Heart left ventricle (tissue), 16 donors: ENCODE measurements at regions not wholly inside any gene's neighbourhood (a gene's known extent, or its start where the extent isn't known, plus 50 kb on each side); places are given as distances from the start of the nearest gene placed in this dataset.

Experiments
- ATAC-seq, 4 donors: fragments of 200-7000 bp; cut with Tn5 transposase; one replicate each; pipeline ENCODE4 v1.9.1; 2020 to 2022; ENCODE audit warnings: moderate library complexity in 4 of 4, mild to moderate bottlenecking in 3 of 4, moderate number of reproducible peaks in 1 of 4
- DNase-seq, 5 donors: peaks; one replicate each; pipeline ENCODE4 v3.0.0-alpha.2; 2020
- H3K27ac ChIP-seq, 12 donors: fragments of 200-600 bp; sonication (generic) in 4 of 12; one replicate each; pipeline versions ENCODE4 v1.5.0 to v1.8.0; 2016 to 2022; ENCODE audit warnings: mild to moderate bottlenecking in 2 of 12
- H3K27me3 ChIP-seq, 9 donors: fragments of 200-600 bp; sonication (generic) in 2 of 9; one replicate each; pipeline versions ENCODE4 v1.5.1 to v1.8.0; 2016 to 2022; ENCODE audit warnings: mild to moderate bottlenecking in 3 of 9
- H3K36me3 ChIP-seq, 9 donors: fragments of 200-600 bp; sonication (generic) in 2 of 9; one replicate each; pipeline versions ENCODE4 v1.5.0 to v1.8.0; 2018 to 2022; ENCODE audit warnings: mild to moderate bottlenecking in 2 of 9
- H3K4me1 ChIP-seq, 12 donors: fragments of 200-600 bp; sonication (generic) in 4 of 12; one replicate each; pipeline versions ENCODE4 v1.5.0 to v1.8.0; 2016 to 2022; ENCODE audit warnings: mild to moderate bottlenecking in 3 of 12
- H3K4me3 ChIP-seq, 12 donors: fragments of 200-600 bp; sonication (generic) in 4 of 12; one replicate each; pipeline versions ENCODE4 v1.5.0 to v1.8.0; 2017 to 2022; ENCODE audit warnings: mild to moderate bottlenecking in 9 of 12, moderate library complexity in 4 of 12
- H3K9me3 ChIP-seq, 12 donors: fragments of 200-600 bp; sonication (generic) in 4 of 12; one replicate each; pipeline versions ENCODE4 v1.5.0 to v1.8.0; 2016 to 2022; ENCODE audit warnings: mild to moderate bottlenecking in 1 of 12
- POLR2A ChIP-seq, 2 donors: fragments of 450-650 bp; IDR thresholded peaks; one replicate each; pipeline ENCODE4 v1.6.1; 2017; ENCODE audit warnings: antibody characterized with exemption in 2 of 2, mild to moderate bottlenecking in 2 of 2, moderate library complexity in 2 of 2
- WGBS, 4 donors: extraction: QIAGEN DNeasy Blood & Tissue Kit in 2 of 4; methylation state at CpG; one replicate each; pipeline versions ENCODE4 v1.1.5 to v1.1.7; 2013 to 2018; 5-methylcytosine and 5-hydroxymethylcytosine counted together
- intact Hi-C, 10 donors: fragments of 100-400 bp; cut with DNase I; formaldehyde crosslinking; loops; one replicate each; pipeline versions ENCODE4 v1.11.1 to v1.14.2; 2022
- TF ChIP-seq, protein P1 (sequence below), 12 donors: fragments of 200-600 bp; sonication (generic) in 4 of 12; IDR thresholded peaks; one replicate each; pipeline versions ENCODE4 v1.5.0 to v1.8.0; 2018 to 2022; ENCODE audit warnings: antibody characterized with exemption in 12 of 12, mild to moderate bottlenecking in 5 of 12
- donor health status: ischemic (EF 13 %, LVEDD 7.1; RV severe dilation, severe dysfunction).
- donor health status: healthy with polysubstance abuse.
- donor health status: DM: no; HTN: yes; CAD: no.
- donor health status: DM: no; HTN: no; CAD: no.
- donor health status: ischemic (EF 25% LVEDD 6.9; RV normal size, moderate dysfunction).
- donor health status: ischemic (EF 25% LVEDD 5.7; RV mildly dilated, moderate dysfunction).
- donor health status: healthy.
- donor health status: DM: yes; HTN: yes; CAD: no.
- donor health status: ischemic (EF 35%, LVEDD 5.7; RV mildly dilated, moderate dysfunction).
- donor health status: nonischemic (EF 11% LVEDD 7.7; RV severe dilation, severe dysfunction).
- donor health status: DM: yes; HTN: yes; CAD: no.
- donor health status: PGD.
- donor health status: ischemic (EF 29% LVEDD 5.4; RV normal size, mild dysfunction).
- donor health status: nonischemic (EF 23%, LVEDD 6.1; RV moderate dilation, normal function).

DNA sequence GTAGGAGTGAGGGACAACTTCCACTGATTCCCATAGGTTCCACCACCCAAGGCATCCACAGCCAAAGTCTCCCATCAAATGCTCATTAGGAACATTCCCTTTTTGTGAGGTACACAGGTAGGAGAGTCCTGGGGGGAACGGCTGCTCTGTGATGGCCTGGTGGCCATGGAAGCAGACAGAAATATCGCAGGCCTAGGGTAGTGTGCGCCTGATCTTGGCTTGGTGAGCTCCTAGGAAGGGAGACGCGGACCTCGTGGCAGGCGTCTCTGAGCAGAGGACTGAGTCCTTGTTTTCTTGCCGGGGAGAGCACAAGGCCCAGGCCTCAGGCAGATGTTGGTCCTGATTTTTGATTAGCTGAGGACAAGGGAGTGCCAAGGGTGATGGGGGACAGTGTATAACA is 99.5 kb downstream of the SNRPN start:
- intact Hi-C loops: loop anchor here in 1 of 10 donors (5.0 kb wide), 1 partner anchor 33 kb away; no protein-coding TSS in a partner anchor
- no peaks in the 10 kb centered on the region for H3K27me3 ChIP-seq
- 93 to 97% (median 95%) methylated on average over 8 of the region's 8 CpGs for WGBS, 4 donors
- DNase-seq: no peak
- no peak overlapping the region for H3K4me3 ChIP-seq
- peaks cover 31 to 100% (median 79%) of the 10 kb centered on the region in 9 donors for H3K36me3 ChIP-seq
- TF ChIP-seq POLR2A (IDR thresholded peaks at IDR 0.05): no peak
- ATAC-seq: no peak
- no peaks in the 10 kb centered on the region for H3K4me1 ChIP-seq
- H3K9me3 ChIP-seq: peaks cover 8 to 100% (median 98%) of the 10 kb centered on the region in 12 donors
- H3K27ac ChIP-seq: no peak overlapping the region

DNA sequence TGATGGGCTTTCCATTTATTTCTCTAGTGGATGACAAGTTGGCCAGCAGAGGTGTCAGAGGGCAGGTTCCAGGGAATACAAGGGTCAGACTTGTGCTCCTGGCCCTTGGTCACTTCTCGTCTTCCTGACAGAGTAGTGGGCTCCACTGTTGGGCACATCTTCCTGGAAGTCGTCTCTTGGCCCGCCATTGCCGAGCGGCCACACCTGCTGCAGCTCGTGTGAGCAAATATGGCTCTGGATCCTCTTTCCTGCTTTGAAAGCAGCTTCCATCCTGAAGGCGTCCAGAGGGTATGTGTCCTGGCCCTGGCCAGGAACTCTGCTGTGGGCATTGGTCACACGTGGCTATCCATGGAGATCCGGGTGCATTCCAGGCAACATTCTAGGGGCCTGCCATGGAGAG is 100.2 kb downstream of the SNRPN start:
- 87 to 92% (median 89%) methylated on average over 9 of the region's 9 CpGs for WGBS, 4 donors
- Histone ChIP-seq H3K4me3 (no peak overlapping the region), H3K27me3 (no peaks in the 10 kb centered on the region), H3K4me1 (no peaks in the 10 kb centered on the region), H3K9me3 (peaks cover 9 to 100% (median 98%) of the 10 kb centered on the region in 12 donors), H3K36me3 (peaks cover 30 to 100% (median 83%) of the 10 kb centered on the region in 9 donors), H3K27ac (no peak overlapping the region)
- TF ChIP-seq, protein P1, sequence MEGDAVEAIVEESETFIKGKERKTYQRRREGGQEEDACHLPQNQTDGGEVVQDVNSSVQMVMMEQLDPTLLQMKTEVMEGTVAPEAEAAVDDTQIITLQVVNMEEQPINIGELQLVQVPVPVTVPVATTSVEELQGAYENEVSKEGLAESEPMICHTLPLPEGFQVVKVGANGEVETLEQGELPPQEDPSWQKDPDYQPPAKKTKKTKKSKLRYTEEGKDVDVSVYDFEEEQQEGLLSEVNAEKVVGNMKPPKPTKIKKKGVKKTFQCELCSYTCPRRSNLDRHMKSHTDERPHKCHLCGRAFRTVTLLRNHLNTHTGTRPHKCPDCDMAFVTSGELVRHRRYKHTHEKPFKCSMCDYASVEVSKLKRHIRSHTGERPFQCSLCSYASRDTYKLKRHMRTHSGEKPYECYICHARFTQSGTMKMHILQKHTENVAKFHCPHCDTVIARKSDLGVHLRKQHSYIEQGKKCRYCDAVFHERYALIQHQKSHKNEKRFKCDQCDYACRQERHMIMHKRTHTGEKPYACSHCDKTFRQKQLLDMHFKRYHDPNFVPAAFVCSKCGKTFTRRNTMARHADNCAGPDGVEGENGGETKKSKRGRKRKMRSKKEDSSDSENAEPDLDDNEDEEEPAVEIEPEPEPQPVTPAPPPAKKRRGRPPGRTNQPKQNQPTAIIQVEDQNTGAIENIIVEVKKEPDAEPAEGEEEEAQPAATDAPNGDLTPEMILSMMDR (IDR thresholded peaks at IDR 0.05): no peak
- no peak for TF ChIP-seq POLR2A (IDR thresholded peaks at IDR 0.05)
- ATAC-seq (no peak), DNase-seq (no peak)
- intact Hi-C loops: loop anchor here in 1 of 10 donors (5.0 kb wide), 1 partner anchor 32 kb away; no protein-coding TSS in a partner anchor

DNA sequence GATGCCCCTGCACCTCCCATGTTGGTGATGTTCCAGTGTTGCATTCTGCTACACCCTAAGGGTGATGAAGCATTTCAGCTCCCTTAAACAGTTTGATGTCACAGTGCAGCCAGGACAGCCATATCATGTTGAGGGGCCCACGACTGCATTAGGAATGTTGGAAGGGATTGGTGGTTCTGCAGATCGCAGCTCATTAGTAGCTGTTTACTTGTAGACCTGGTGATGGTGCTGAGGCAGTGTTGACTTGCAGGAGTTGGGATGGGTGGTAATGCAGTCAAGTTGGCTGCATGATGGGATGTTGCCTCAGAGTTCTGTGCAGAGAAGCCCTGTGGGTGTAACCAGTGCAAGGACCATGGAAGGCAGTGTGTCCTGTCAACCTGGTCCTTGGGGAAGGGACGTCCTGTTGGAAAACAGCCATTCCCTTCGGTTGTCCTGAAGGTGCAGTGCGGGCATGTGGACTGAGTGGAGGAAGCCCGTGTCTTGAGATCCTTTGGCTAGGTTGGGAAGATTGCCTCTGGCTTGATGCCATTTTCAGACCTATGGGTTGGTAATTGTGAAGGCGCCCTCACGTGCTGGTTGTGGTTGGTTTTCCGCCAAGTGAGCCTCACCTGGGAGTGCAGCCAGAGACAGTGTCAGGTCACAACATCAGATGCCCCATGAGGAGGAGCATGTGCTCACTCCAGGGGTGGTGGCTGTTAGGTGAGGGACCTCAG is 100.7 kb downstream of the SNRPN start:
- H3K27me3 ChIP-seq: no peaks in the 10 kb centered on the region
- intact Hi-C loops: no loop called here
- TF ChIP-seq POLR2A (IDR thresholded peaks at IDR 0.05): no peak
- TF ChIP-seq, protein P1 (IDR thresholded peaks at IDR 0.05): no peak
- H3K36me3 ChIP-seq: peaks cover 34 to 100% (median 89%) of the 10 kb centered on the region in 9 donors
- 80 to 91% (median 88%) methylated on average over 9 of the region's 9 CpGs for WGBS, 4 donors
- peaks cover 9 to 100% (median 99%) of the 10 kb centered on the region in 12 donors for H3K9me3 ChIP-seq
- no peak overlapping the region for H3K4me3 ChIP-seq
- no peak for ATAC-seq
- no peak overlapping the region for H3K27ac ChIP-seq
- H3K4me1 ChIP-seq: no peaks in the 10 kb centered on the region
- no peak for DNase-seq

DNA sequence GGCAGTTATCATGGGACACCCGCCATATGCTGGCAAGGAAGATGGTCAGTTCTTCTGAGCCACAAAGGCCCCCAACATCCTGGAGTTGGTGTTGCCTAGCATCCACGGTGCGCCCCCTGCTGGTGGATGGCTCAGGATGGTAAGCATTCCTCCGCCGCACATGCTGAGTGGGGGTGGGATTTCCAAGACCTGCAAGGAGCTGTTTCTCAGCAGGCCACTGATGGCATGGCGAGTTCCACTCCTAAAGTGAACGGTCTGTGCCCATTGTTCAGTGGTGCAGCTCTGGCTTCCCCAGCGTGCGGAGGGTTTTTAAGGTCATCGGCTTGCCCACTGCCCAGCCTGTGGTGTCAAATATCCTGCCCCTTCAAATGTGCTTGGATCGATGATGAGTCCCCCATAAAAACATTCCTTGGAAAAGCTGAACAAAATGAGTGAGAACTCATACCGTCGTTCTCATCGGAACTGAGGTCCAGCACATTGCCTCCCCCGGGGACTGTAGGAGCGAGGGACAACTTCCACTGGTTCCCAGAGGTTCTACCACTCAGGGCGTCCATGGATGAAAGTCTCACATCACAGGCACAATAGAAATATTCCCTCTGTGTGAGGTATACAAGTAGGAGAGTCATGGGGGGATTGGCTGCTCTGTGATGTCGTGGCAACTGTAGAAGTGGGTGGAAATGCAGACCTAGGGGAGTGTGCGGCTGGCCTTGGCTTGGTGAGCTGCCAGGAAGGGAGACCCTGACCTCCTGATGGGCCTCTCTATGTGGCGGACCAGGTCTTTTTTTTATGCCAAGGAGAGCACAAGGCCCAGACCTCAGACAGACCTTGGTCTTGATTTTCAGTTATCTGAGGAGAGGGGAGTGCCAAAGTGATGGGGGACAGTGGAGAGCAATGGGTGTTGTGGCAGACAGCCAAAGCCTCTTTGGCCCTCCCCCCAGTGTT is 102.0 kb downstream of the SNRPN start:
- ATAC-seq (no peak), DNase-seq (no peak)
- Histone ChIP-seq H3K27me3 (no peaks in the 10 kb centered on the region), H3K9me3 (peaks cover 9 to 100% (median 100%) of the 10 kb centered on the region in 12 donors), H3K27ac (no peak overlapping the region), H3K4me3 (no peak overlapping the region), H3K4me1 (no peaks in the 10 kb centered on the region), H3K36me3 (peaks cover 36 to 100% (median 90%) of the 10 kb centered on the region in 9 donors)
- TF ChIP-seq, protein P1 (IDR thresholded peaks at IDR 0.05): peak in 2 of 12 donors; percentile 6 to 7
- no peak for TF ChIP-seq POLR2A (IDR thresholded peaks at IDR 0.05)
- 85 to 93% (median 87%) methylated on average over 14 to 20 of the region's 20 CpGs for WGBS, 4 donors
- intact Hi-C loops: no loop called here
